ENCODE measurements at regions not wholly inside any gene's neighbourhood (a gene's known extent, or its start where the extent isn't known, plus 50 kb on each side); places are given as distances from the start of the nearest gene placed in this dataset.
"Not testable (repeated sequence)": the region's sequence is repeated elsewhere in the genome, so short reads cannot be mapped to it uniquely, and the experiment has no call there.

GRCh38 chr10:22792161-22792560 lies 77.8 kb upstream of the PIP4K2A start:
- FAIRE-seq, result no peak
- no peak for DNase-seq (ENCODE audit: insufficient read length, low spot score)
- TF ChIP-seq CTCF (IDR thresholded peaks at IDR 0.05; ENCODE audit: insufficient read depth, missing control alignments), result no peak

GRCh38 chr10:22791665-22792064 lies 77.3 kb upstream of the PIP4K2A start:
- DNase-seq (ENCODE audit: insufficient read length, low spot score), result no peak
- TF ChIP-seq CTCF (IDR thresholded peaks at IDR 0.05; ENCODE audit: insufficient read depth, missing control alignments), result no peak
- no peak for FAIRE-seq

- TF ChIP-seq CTCF (IDR thresholded peaks at IDR 0.05; ENCODE audit: insufficient read depth, missing control alignments), result no peak
- DNase-seq (ENCODE audit: insufficient read length, low spot score), result no peak
- no peak for FAIRE-seq
These were observed 70.3 kb upstream of the PIP4K2A start for GRCh38 chr10:22784668-22785067.

- FAIRE-seq (no peak), DNase-seq (ENCODE audit: insufficient read length, low spot score) (no peak)
- TF ChIP-seq CTCF (IDR thresholded peaks at IDR 0.05; ENCODE audit: insufficient read depth, missing control alignments), result no peak
These were observed 69.4 kb upstream of the PIP4K2A start for GRCh38 chr10:22783807-22784206.

GRCh38 chr10:22780474-22780885 lies 66.1 kb upstream of the PIP4K2A start:
- FAIRE-seq (no peak), DNase-seq (ENCODE audit: insufficient read length, low spot score) (no peak)
- TF ChIP-seq CTCF (IDR thresholded peaks at IDR 0.05; ENCODE audit: insufficient read depth, missing control alignments), result no peak

GRCh38 chr10:22779331-22780019 lies 65.1 kb upstream of the PIP4K2A start:
- TF ChIP-seq CTCF (IDR thresholded peaks at IDR 0.05; ENCODE audit: insufficient read depth, missing control alignments), result no peak
- DNase-seq (ENCODE audit: insufficient read length, low spot score) (no peak), FAIRE-seq (no peak)

- FAIRE-seq, result no peak
- no peak for DNase-seq (ENCODE audit: insufficient read length, low spot score)
- TF ChIP-seq CTCF (IDR thresholded peaks at IDR 0.05; ENCODE audit: insufficient read depth, missing control alignments), result no peak
These were observed 59.7 kb upstream of the PIP4K2A start for GRCh38 chr10:22774102-22774501.

GRCh38 chr10:22771631-22772030 lies 57.3 kb upstream of the PIP4K2A start:
- DNase-seq (ENCODE audit: insufficient read length, low spot score); FAIRE-seq: not testable (repeated sequence)

All from D721Med (cell line).